Fibroblast of lung (primary cell): ENCODE measurements at regions not wholly inside any gene's neighbourhood (a gene's known extent, or its start where the extent isn't known, plus 50 kb on each side); places are given as distances from the start of the nearest gene placed in this dataset.

Experiments used
- DNase-seq, 2 donors: peaks; one replicate each; pipeline versions ENCODE4 v3.0.0 to v3.0.0-alpha.2; 2010; ENCODE audit warnings: low read depth in 2 of 2
- H2AFZ ChIP-seq: 2 replicates; pipeline ENCODE4 v1.5.1; 2012; ENCODE audit warnings: low read length, control low read depth, inconsistent platforms
- H3K27ac ChIP-seq: 2 replicates; pipeline ENCODE4 v1.5.1; 2011; ENCODE audit warnings: low read length, control low read depth; ENCODE audit not compliant: insufficient read depth
- H3K27me3 ChIP-seq: 2 replicates; pipeline ENCODE4 v1.5.1; 2011; ENCODE audit warnings: mild to moderate bottlenecking, low read length; ENCODE audit not compliant: control insufficient read depth, insufficient read depth
- H3K36me3 ChIP-seq: 2 replicates; pipeline ENCODE4 v1.5.1; 2011; ENCODE audit warnings: low read length; ENCODE audit not compliant: control insufficient read depth, insufficient read depth
- H3K4me1 ChIP-seq: 2 replicates; pipeline ENCODE4 v1.5.1; 2011; ENCODE audit warnings: low read length; ENCODE audit not compliant: control insufficient read depth, insufficient read depth; ENCODE audit errors: extremely low read depth
- H3K4me2 ChIP-seq: 2 replicates; pipeline ENCODE4 v1.5.1; 2011; ENCODE audit warnings: low read length, control low read depth; ENCODE audit not compliant: insufficient read depth; ENCODE audit errors: extremely low read depth
- H3K4me3 ChIP-seq, 4 experiments: fragments of 200-600 bp in 1 of 4; sonication (generic) in 1 of 4; replicated peaks in 1 of 4; 2 replicates each; pipeline ENCODE4 v1.5.1; 2011 to 2016; ENCODE audit warnings: low read length in 4 of 4, low read depth in 3 of 4, mild to moderate bottlenecking in 3 of 4, control low read depth in 2 of 4, inconsistent platforms in 1 of 4, mixed read lengths in 1 of 4; ENCODE audit not compliant: insufficient read depth in 1 of 4; ENCODE audit errors: control extremely low read depth in 1 of 4
- H3K79me2 ChIP-seq: 2 replicates; pipeline ENCODE4 v1.5.1; 2012; ENCODE audit warnings: mild to moderate bottlenecking, low read length, inconsistent platforms; ENCODE audit not compliant: control insufficient read depth, insufficient read depth
- H3K9ac ChIP-seq: 2 replicates; pipeline ENCODE4 v1.5.1; 2011; ENCODE audit warnings: mild to moderate bottlenecking, low read length, control low read depth; ENCODE audit not compliant: insufficient read depth
- H3K9me3 ChIP-seq: 2 replicates; pipeline ENCODE4 v1.5.1; 2012; ENCODE audit warnings: low read depth, low read length; ENCODE audit not compliant: control insufficient read depth, insufficient read depth
- H4K20me1 ChIP-seq: 2 replicates; pipeline ENCODE4 v1.5.1; 2011; ENCODE audit warnings: low read length; ENCODE audit not compliant: control insufficient read depth, insufficient read depth; ENCODE audit errors: extremely low read depth
- EZH2 ChIP-seq: IDR thresholded peaks from 2 replicates; pipeline ENCODE4 v1.5.1; 2012; ENCODE audit warnings: low read length, control low read depth, mild to moderate bottlenecking; ENCODE audit errors: missing control alignments
- TF ChIP-seq, protein P1 (sequence below), 2 donors: IDR thresholded peaks in 1 of 2; conservative IDR thresholded peaks in 1 of 2; 1 replicate in 1 of 2; 2 replicates in 1 of 2; pipeline ENCODE4 v1.5.1; 2011 to 2012; ENCODE audit warnings: low read length in 2 of 2, control low read depth in 1 of 2, inconsistent platforms in 1 of 2, low read depth in 1 of 2, mild to moderate bottlenecking in 1 of 2

DNA sequence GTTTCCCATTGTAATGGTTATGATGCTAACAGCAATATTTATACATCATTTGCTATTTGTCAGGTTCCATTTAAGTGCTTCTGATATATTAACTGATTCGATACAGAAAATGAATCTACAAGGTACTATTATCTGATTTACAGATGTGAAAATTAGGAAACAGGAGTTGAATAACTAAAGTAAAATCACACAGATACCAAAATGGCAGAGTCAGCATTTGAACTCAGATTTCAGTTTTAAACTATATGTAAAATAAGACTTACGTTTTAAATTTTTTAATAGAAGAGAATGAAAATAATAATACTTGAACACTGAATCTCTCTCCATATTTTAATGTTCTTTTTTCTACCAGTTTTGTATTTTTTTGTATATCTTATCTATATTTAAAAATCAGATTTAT lies 313.2 kb downstream of the MDFIC start:
- Histone ChIP-seq H4K20me1 (no peaks in the 10 kb centered on the region), H3K9ac (no peak overlapping the region), H3K4me3 (no peak overlapping the region), H3K27ac (no peak overlapping the region), H3K4me2 (no peak overlapping the region), H3K27me3 (no peaks in the 10 kb centered on the region), H3K79me2 (no peaks in the 10 kb centered on the region), H3K4me1 (peaks cover 4% of the 10 kb centered on the region), H2AFZ (no peak overlapping the region), H3K9me3 (no peaks in the 10 kb centered on the region), H3K36me3 (no peaks in the 10 kb centered on the region)
- no peak for TF ChIP-seq EZH2
- TF ChIP-seq, protein P1, sequence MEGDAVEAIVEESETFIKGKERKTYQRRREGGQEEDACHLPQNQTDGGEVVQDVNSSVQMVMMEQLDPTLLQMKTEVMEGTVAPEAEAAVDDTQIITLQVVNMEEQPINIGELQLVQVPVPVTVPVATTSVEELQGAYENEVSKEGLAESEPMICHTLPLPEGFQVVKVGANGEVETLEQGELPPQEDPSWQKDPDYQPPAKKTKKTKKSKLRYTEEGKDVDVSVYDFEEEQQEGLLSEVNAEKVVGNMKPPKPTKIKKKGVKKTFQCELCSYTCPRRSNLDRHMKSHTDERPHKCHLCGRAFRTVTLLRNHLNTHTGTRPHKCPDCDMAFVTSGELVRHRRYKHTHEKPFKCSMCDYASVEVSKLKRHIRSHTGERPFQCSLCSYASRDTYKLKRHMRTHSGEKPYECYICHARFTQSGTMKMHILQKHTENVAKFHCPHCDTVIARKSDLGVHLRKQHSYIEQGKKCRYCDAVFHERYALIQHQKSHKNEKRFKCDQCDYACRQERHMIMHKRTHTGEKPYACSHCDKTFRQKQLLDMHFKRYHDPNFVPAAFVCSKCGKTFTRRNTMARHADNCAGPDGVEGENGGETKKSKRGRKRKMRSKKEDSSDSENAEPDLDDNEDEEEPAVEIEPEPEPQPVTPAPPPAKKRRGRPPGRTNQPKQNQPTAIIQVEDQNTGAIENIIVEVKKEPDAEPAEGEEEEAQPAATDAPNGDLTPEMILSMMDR (conservative IDR thresholded peaks at IDR 0.05 in 1 of 2, IDR thresholded peaks at IDR 0.05 in 1 of 2; ENCODE audit: low read depth in 1 of 2, low read length in 2 of 2) = no peak
- DNase-seq = no peak

DNA sequence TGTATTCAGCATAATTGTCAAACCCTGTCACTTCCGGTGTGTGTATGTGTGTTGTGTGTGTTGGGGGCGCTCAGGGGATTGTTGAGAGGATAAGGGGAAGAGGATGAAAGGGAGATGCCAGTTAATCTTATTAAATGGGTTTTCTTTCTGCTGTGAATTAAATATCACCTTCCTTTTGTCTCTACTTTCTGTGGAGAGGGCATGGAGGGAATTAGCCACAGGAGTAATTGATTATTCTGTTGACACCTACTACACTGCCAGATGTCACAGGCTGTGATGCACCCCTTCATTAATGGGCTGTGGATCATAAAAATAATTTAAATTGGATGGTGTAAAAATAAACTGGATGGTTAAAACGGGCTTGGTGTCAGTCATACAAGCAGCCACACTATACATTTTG lies 311.9 kb downstream of the MDFIC start:
- Histone ChIP-seq H2AFZ (no peak overlapping the region), H3K4me2 (no peak overlapping the region), H3K9me3 (no peaks in the 10 kb centered on the region), H3K27me3 (no peaks in the 10 kb centered on the region), H3K79me2 (no peaks in the 10 kb centered on the region), H4K20me1 (no peaks in the 10 kb centered on the region), H3K9ac (no peak overlapping the region), H3K4me3 (no peak overlapping the region), H3K4me1 (peaks cover 4% of the 10 kb centered on the region), H3K36me3 (no peaks in the 10 kb centered on the region), H3K27ac (no peak overlapping the region)
- TF ChIP-seq, protein P1 (conservative IDR thresholded peaks at IDR 0.05 in 1 of 2, IDR thresholded peaks at IDR 0.05 in 1 of 2; ENCODE audit: low read depth in 1 of 2, low read length in 2 of 2) = no peak
- no peak for TF ChIP-seq EZH2
- DNase-seq = no peak

DNA sequence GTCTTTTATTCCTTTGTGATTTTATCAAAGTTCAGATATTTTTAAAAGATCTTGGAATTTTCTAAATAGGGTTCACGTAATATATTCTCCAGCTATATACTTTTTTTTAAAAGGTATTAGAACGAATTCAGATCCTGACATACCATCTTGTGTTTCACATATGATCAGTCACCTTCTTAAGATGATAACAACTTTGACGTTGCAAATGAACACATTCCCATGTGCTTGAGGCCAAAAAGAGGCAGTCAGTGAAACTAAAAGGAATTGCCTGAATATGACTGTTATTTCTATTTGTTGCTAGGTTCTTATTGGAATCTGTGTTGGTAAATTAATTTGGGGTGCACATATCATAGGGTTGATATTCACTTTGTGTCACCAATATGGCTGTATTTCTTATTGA lies 310.1 kb downstream of the MDFIC start:
- H3K4me1 ChIP-seq = peaks cover 4% of the 10 kb centered on the region
- H3K27me3 ChIP-seq = no peaks in the 10 kb centered on the region
- no peak overlapping the region for H2AFZ ChIP-seq
- H3K27ac ChIP-seq = peak overlapping the region; percentile 82
- peak in 1 of 2 donors; percentile 53 for DNase-seq
- H4K20me1 ChIP-seq = no peaks in the 10 kb centered on the region
- H3K36me3 ChIP-seq = no peaks in the 10 kb centered on the region
- H3K4me3 ChIP-seq = no peak overlapping the region
- H3K9ac ChIP-seq = no peak overlapping the region
- H3K79me2 ChIP-seq = no peaks in the 10 kb centered on the region
- H3K4me2 ChIP-seq = no peak overlapping the region
- H3K9me3 ChIP-seq = no peaks in the 10 kb centered on the region
- TF ChIP-seq EZH2 = no peak
- TF ChIP-seq, protein P1 (conservative IDR thresholded peaks at IDR 0.05 in 1 of 2, IDR thresholded peaks at IDR 0.05 in 1 of 2; ENCODE audit: low read depth in 1 of 2, low read length in 2 of 2) = no peak
